GM12872 (cell line): ENCODE measurements at regions not wholly inside any gene's neighbourhood (a gene's known extent, or its start where the extent isn't known, plus 50 kb on each side); places are given as distances from the start of the nearest gene placed in this dataset.

Experiments used
- CTCF ChIP-seq: IDR thresholded peaks from 3 replicates; pipeline ENCODE4 v1.5.1; 2011; ENCODE audit warnings: low read depth, mild to moderate bottlenecking, low read length, moderate library complexity; ENCODE audit not compliant: insufficient read depth

DNA sequence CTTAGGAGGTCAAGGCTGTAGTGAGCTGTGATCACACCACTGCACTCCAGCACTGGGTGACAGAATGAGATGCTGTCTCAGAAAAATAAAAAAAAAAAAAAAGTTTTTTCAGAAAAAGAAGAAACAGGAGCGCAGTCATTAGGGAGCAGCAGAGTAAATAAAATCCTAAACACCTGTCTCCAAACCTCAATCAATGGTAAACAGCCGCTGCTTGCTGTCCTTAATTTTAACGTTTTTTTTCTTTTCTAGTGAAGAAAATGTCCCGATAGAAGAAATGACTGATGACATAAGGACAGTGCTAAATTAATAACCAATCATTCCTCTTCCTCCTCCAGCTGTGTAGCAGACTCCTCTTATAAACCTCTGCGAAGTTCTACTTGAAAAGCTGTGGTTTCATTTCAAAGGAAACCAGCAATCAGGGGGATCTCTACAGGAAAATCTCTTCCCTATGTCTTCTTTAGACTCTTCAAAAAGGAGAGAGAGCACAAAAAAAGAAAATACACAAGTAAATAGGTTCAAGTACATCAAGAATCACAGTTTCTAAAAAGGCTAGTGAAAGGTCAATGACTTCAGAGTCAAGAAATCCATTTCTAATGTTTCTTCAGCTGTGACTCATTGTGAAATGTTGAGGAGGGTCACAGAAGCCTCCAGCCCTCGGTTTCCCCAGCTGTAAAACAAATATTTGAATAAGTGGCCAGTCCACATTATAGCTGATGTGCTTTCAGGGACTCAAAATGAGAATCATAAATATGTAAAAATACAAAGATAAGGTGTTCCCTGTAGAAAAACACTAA is 127.6 kb downstream of the TMCO5A start:
- no peak for TF ChIP-seq CTCF

DNA sequence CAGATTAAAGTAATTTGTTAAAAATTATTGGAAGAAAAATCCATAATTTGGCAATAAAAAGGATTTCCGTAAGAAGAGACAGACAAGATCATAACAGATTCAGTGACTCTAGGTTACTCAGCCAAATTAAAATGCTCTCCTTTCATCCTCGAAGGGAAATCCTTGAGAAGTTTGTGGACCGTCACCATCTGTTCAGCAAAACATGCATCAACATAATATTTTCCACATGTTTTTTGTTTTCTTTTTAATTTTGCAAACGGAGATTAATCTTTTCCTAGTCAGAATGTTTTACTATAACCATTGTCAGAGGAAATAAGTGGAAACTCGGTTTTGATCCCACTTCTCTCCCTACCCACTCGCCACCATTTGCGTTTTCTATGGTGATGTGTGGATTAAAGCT is 128.3 kb downstream of the TMCO5A start:
- no peak for TF ChIP-seq CTCF

- no peak for TF ChIP-seq CTCF
These were observed 131.4 kb downstream of the TMCO5A start for GRCh38 chr15:38065721-38066345.

GRCh38 chr15:38066612-38067011 is 132.2 kb downstream of the TMCO5A start:
- no peak for TF ChIP-seq CTCF

GRCh38 chr15:38068626-38069391 is 134.4 kb downstream of the TMCO5A start:
- no peak for TF ChIP-seq CTCF

- TF ChIP-seq CTCF, result no peak
These were observed 135.1 kb downstream of the TMCO5A start for GRCh38 chr15:38069511-38070011.

DNA sequence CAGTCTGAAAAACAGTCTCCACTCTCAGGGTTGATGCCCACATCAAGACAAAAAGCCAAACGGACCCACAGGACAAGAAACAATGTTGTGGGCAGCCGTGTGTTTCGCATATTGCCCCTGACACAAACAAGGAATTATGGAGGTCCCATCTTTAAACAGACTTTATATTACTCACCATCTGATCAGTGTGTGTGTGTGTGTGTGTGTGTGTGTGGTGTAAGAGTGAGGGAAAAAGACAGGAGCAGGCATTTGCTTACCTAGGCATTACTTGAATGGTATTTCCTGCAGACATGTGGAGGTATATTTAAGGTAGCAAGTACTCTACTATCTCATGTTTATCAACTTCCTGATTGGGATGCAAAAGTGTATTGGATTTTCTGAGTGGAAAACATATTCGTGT is 136.3 kb downstream of the TMCO5A start:
- TF ChIP-seq CTCF, result no peak
